DMS153 (cell line): ENCODE measurements at regions not wholly inside any gene's neighbourhood (a gene's known extent, or its start where the extent isn't known, plus 50 kb on each side); places are given as distances from the start of the nearest gene placed in this dataset.

Experiments used
- DNase-seq: peaks from one replicate; lab custom pipeline; 2025; lab: John Stamatoyannopoulos, UW

- DNase-seq, result no peak
Observed at GRCh38 chr4:26071688-26072087, 157.7 kb downstream of the SMIM20 start.

GRCh38 chr4:26073886-26074560 is 160.0 kb downstream of the SMIM20 start:
- no peak for DNase-seq

GRCh38 chr4:26074712-26075430 is 160.9 kb downstream of the SMIM20 start:
- DNase-seq, result no peak

- DNase-seq, result no peak
Observed at GRCh38 chr4:26075583-26075982, 161.6 kb downstream of the SMIM20 start.

- no peak for DNase-seq
Observed at GRCh38 chr4:26076000-26076587, 162.1 kb downstream of the SMIM20 start.

GRCh38 chr4:26076896-26077295 is 162.9 kb downstream of the SMIM20 start:
- no peak for DNase-seq

GRCh38 chr4:26077756-26078155 is 163.7 kb downstream of the SMIM20 start:
- DNase-seq, result no peak

- DNase-seq, result no peak
Observed at GRCh38 chr4:26080870-26081628, 167.0 kb downstream of the SMIM20 start.

GRCh38 chr4:26081795-26082498 is 167.9 kb downstream of the SMIM20 start:
- no peak for DNase-seq

GRCh38 chr4:26082565-26082964 is 168.5 kb downstream of the SMIM20 start:
- DNase-seq, result no peak

- DNase-seq, result no peak
Observed at GRCh38 chr4:26083987-26084386, 170.0 kb downstream of the SMIM20 start.

GRCh38 chr4:26084414-26084813 is 170.4 kb downstream of the SMIM20 start:
- DNase-seq, result no peak

- DNase-seq, result no peak
Observed at GRCh38 chr4:26085551-26085950, 171.5 kb downstream of the SMIM20 start.

GRCh38 chr4:26086621-26087441 is 172.8 kb downstream of the SMIM20 start:
- no peak for DNase-seq

- no peak for DNase-seq
Observed at GRCh38 chr4:26088433-26088928, 174.5 kb downstream of the SMIM20 start.

- DNase-seq, result no peak
Observed at GRCh38 chr4:26093551-26093950, 179.5 kb downstream of the SMIM20 start.

- no peak for DNase-seq
Observed at GRCh38 chr4:26094076-26094475, 180.1 kb downstream of the SMIM20 start.

- no peak for DNase-seq
Observed at GRCh38 chr4:26094911-26095310, 180.9 kb downstream of the SMIM20 start.

GRCh38 chr4:26099967-26100366 is 185.9 kb downstream of the SMIM20 start:
- no peak for DNase-seq

GRCh38 chr4:26101011-26101410 is 187.0 kb downstream of the SMIM20 start:
- DNase-seq, result no peak
